DMS153 treated with DMSO at 0.1 percent for 48 hours (cell line): ENCODE measurements at regions not wholly inside any gene's neighbourhood (a gene's known extent, or its start where the extent isn't known, plus 50 kb on each side); places are given as distances from the start of the nearest gene placed in this dataset.

Experiments
- DNase-seq: peaks from one replicate; lab custom pipeline; 2025; ENCODE audit not compliant: unreplicated experiment; lab: John Stamatoyannopoulos, UW

- no peak for DNase-seq
Measured at GRCh38 chr5:88144219-88145001, 124.2 kb downstream of the TMEM161B start.

- DNase-seq, result no peak
Measured at GRCh38 chr5:88143693-88144218, 124.9 kb downstream of the TMEM161B start.

GRCh38 chr5:88142886-88143692 lies 125.6 kb downstream of the TMEM161B start:
- no peak for DNase-seq

GRCh38 chr5:88142636-88142885 lies 126.1 kb downstream of the TMEM161B start:
- DNase-seq, result no peak

GRCh38 chr5:88140856-88141752 lies 127.5 kb downstream of the TMEM161B start:
- DNase-seq, result peak; percentile 78

- DNase-seq, result no peak
Measured at GRCh38 chr5:88140396-88140855, 128.2 kb downstream of the TMEM161B start.

- no peak for DNase-seq
Measured at GRCh38 chr5:88130211-88130815, 138.3 kb downstream of the TMEM161B start.

- DNase-seq, result no peak
Measured at GRCh38 chr5:88128813-88129212, 139.8 kb downstream of the TMEM161B start.

GRCh38 chr5:88119535-88120125 lies 149.0 kb downstream of the TMEM161B start:
- no peak for DNase-seq

GRCh38 chr5:88118179-88118578 lies 150.5 kb downstream of the TMEM161B start:
- no peak for DNase-seq

GRCh38 chr5:88117546-88117945 lies 151.1 kb downstream of the TMEM161B start:
- no peak for DNase-seq

- DNase-seq, result no peak
Measured at GRCh38 chr5:88116396-88116795, 152.2 kb downstream of the TMEM161B start.

- no peak for DNase-seq
Measured at GRCh38 chr5:88115211-88115610, 153.4 kb downstream of the TMEM161B start.

GRCh38 chr5:88113429-88113828 lies 155.2 kb downstream of the TMEM161B start:
- DNase-seq, result no peak

GRCh38 chr5:88109818-88110217 lies 158.8 kb downstream of the TMEM161B start:
- no peak for DNase-seq

GRCh38 chr5:88108490-88109279 lies 160.0 kb downstream of the TMEM161B start:
- DNase-seq, result no peak

- DNase-seq, result no peak
Measured at GRCh38 chr5:88094906-88095496, 173.6 kb downstream of the TMEM161B start.

- DNase-seq, result no peak
Measured at GRCh38 chr5:88094403-88094802, 174.2 kb downstream of the TMEM161B start.

GRCh38 chr5:88093765-88094164 lies 174.9 kb downstream of the TMEM161B start:
- DNase-seq, result no peak
